Sigmoid colon (tissue), 4 donors: ENCODE measurements at regions not wholly inside any gene's neighbourhood (a gene's known extent, or its start where the extent isn't known, plus 50 kb on each side); places are given as distances from the start of the nearest gene placed in this dataset.

Experiments
- EP300 ChIP-seq, 4 donors: sonication (generic); formaldehyde crosslinking; IDR thresholded peaks; one replicate each; pipeline ENCODE4 v1.6.1; 2017; ENCODE audit warnings: antibody characterized with exemption in 4 of 4
- POLR2A ChIP-seq, 2 donors: fragments of 450-650 bp; IDR thresholded peaks; one replicate each; pipeline ENCODE4 v1.6.1; 2016; ENCODE audit warnings: antibody characterized with exemption in 2 of 2, mild to moderate bottlenecking in 2 of 2, moderate library complexity in 2 of 2
- POLR2AphosphoS5 ChIP-seq, 4 donors: sonication (generic); formaldehyde crosslinking; IDR thresholded peaks; one replicate each; pipeline ENCODE4 v1.6.1; 2017; ENCODE audit warnings: antibody characterized with exemption in 4 of 4
- TF ChIP-seq, protein P1 (sequence below), 4 experiments: fragments of 450-650 bp in 3 of 4; fragments of 200-600 bp in 1 of 4; IDR thresholded peaks; one replicate each; pipeline ENCODE4 v1.5.1; 2016 to 2019; ENCODE audit warnings: antibody characterized with exemption in 4 of 4, mild to moderate bottlenecking in 3 of 4, moderate library complexity in 2 of 4

DNA sequence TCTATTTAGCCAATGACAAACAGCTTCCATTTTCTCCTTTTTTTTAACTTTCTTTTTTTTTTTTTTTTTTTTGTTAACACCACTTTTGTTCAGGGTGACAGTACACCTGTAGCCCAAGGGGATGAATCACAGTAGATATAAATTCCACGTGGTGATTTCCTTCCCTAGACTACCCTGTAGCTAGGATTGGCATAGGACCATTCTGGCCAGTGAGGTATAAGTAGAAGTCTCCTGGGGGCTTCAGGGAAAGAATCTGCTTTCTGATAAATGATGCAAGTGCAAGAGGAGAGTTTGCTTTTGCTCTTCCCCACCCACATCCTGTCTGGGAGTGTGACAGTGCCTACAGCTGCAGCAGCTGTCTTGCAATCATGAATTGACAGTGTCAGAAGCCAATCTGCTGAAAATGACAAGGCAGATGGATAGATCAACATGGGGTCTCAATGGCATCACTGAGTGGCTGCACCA lies 63.2 kb upstream of the TOMM7 start:
- TF ChIP-seq POLR2AphosphoS5 (IDR thresholded peaks at IDR 0.05), result no peak
- TF ChIP-seq, protein P1, sequence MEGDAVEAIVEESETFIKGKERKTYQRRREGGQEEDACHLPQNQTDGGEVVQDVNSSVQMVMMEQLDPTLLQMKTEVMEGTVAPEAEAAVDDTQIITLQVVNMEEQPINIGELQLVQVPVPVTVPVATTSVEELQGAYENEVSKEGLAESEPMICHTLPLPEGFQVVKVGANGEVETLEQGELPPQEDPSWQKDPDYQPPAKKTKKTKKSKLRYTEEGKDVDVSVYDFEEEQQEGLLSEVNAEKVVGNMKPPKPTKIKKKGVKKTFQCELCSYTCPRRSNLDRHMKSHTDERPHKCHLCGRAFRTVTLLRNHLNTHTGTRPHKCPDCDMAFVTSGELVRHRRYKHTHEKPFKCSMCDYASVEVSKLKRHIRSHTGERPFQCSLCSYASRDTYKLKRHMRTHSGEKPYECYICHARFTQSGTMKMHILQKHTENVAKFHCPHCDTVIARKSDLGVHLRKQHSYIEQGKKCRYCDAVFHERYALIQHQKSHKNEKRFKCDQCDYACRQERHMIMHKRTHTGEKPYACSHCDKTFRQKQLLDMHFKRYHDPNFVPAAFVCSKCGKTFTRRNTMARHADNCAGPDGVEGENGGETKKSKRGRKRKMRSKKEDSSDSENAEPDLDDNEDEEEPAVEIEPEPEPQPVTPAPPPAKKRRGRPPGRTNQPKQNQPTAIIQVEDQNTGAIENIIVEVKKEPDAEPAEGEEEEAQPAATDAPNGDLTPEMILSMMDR (IDR thresholded peaks at IDR 0.05), result no peak
- TF ChIP-seq POLR2A (IDR thresholded peaks at IDR 0.05), result no peak
- no peak for TF ChIP-seq EP300 (IDR thresholded peaks at IDR 0.05)
